ENCODE measurements at regions not wholly inside any gene's neighbourhood (a gene's known extent, or its start where the extent isn't known, plus 50 kb on each side); places are given as distances from the start of the nearest gene placed in this dataset.

GRCh38 chr5:2432076-2432920 is 319.2 kb downstream of the IRX2 start:
- TF ChIP-seq POLR2AphosphoS5 (IDR thresholded peaks at IDR 0.05) (no peak), EP300 (conservative IDR thresholded peaks at IDR 0.05; ENCODE audit: poor library complexity, severe bottlenecking) (no peak), RAD21 (conservative IDR thresholded peaks at IDR 0.05) (no peak), TAF1 (IDR thresholded peaks at IDR 0.05; ENCODE audit: low read depth) (no peak), REST (IDR thresholded peaks at IDR 0.05; ENCODE audit: borderline replicate concordance) (no peak)
- TF ChIP-seq, protein P1, sequence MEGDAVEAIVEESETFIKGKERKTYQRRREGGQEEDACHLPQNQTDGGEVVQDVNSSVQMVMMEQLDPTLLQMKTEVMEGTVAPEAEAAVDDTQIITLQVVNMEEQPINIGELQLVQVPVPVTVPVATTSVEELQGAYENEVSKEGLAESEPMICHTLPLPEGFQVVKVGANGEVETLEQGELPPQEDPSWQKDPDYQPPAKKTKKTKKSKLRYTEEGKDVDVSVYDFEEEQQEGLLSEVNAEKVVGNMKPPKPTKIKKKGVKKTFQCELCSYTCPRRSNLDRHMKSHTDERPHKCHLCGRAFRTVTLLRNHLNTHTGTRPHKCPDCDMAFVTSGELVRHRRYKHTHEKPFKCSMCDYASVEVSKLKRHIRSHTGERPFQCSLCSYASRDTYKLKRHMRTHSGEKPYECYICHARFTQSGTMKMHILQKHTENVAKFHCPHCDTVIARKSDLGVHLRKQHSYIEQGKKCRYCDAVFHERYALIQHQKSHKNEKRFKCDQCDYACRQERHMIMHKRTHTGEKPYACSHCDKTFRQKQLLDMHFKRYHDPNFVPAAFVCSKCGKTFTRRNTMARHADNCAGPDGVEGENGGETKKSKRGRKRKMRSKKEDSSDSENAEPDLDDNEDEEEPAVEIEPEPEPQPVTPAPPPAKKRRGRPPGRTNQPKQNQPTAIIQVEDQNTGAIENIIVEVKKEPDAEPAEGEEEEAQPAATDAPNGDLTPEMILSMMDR (IDR thresholded peaks at IDR 0.05; ENCODE audit: poor library complexity, severe bottlenecking) = no peak

All from neural cell (in vitro differentiated cells).